Psoas muscle (tissue), 7 donors: ENCODE measurements at regions not wholly inside any gene's neighbourhood (a gene's known extent, or its start where the extent isn't known, plus 50 kb on each side); places are given as distances from the start of the nearest gene placed in this dataset.

ENCODE experiments used
- ATAC-seq, 4 donors: fragments of 200-7000 bp; cut with Tn5 transposase; one replicate each; pipeline ENCODE4 v1.9.1; 2020; ENCODE audit warnings: moderate library complexity in 3 of 4, mild to moderate bottlenecking in 2 of 4
- DNase-seq, 2 donors: peaks; one replicate each; pipeline ENCODE4 v3.0.0-alpha.2; 2020
- H3K27ac ChIP-seq: fragments of 200-600 bp; one replicate; pipeline ENCODE4 v1.8.0; 2022
- H3K27me3 ChIP-seq, 3 donors: fragments of 200-600 bp in 1 of 3; one replicate each; pipeline versions ENCODE4 v1.6.1 to v1.8.0; 2013 to 2022; ENCODE audit warnings: low read length in 2 of 3, mild to moderate bottlenecking in 2 of 3, moderate library complexity in 1 of 3; ENCODE audit not compliant: insufficient read depth in 3 of 3
- H3K36me3 ChIP-seq, 2 donors: fragments of 200-600 bp in 1 of 2; one replicate each; pipeline versions ENCODE4 v1.6.1 to v1.8.0; 2013 to 2022; ENCODE audit warnings: low read depth in 1 of 2, mild to moderate bottlenecking in 1 of 2, moderate library complexity in 1 of 2; ENCODE audit not compliant: insufficient read depth in 1 of 2
- H3K4me1 ChIP-seq: fragments of 200-600 bp; one replicate; pipeline ENCODE4 v1.8.0; 2022
- H3K4me3 ChIP-seq: fragments of 200-600 bp; one replicate; pipeline ENCODE4 v1.8.0; 2022; ENCODE audit warnings: mild to moderate bottlenecking
- H3K9me3 ChIP-seq: fragments of 200-600 bp; one replicate; pipeline ENCODE4 v1.8.0; 2022
- WGBS, 3 donors: extraction: QIAGEN DNeasy Blood & Tissue Kit; methylation state at CpG; one replicate each; pipeline versions ENCODE4 v1.1.6 to v1.1.7; 2013; 5-methylcytosine and 5-hydroxymethylcytosine counted together
- intact Hi-C, 2 donors: fragments of 100-400 bp; cut with DNase I; formaldehyde crosslinking; loops; one replicate each; pipeline versions ENCODE4 v1.11.0 to v1.14.2; 2022
- TF ChIP-seq, protein P1 (sequence below): fragments of 200-600 bp; IDR thresholded peaks from one replicate; pipeline ENCODE4 v1.8.0; 2022; ENCODE audit warnings: antibody characterized with exemption
- donor health status: healthy with polysubstance abuse.
- donor health status: DM: no; HTN: no; CAD: no; lungs with moderate emphysema.
- donor health status: Bipolar disorder and iron deficiency.
- donor health status: healthy.
- donor health status: DM: yes; HTN: yes; CAD: no.
- donor health status: DM: no; HTN: no; CAD: no.
- donor health status: DM: yes; HTN: yes; CAD: no.

DNA sequence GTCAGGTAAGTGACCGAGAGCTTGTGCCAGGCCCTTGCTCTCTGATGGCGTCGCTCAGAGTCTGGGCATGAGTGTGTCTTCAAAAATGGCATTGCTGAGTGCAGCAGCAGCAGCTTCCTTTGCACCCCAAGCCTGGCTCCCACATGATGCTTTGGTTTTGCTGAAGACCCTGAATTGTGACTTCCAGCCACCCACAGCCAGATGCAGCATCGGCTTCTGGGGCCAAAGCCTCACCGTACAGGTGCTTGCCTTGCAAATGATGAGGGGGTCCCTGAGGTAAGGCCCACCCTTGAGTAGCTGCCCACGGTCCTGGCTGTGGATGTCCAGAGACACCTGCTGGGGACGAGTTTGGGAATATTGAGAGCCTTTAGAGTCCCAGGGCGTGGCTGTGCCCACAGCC is 57.9 kb downstream of the JAKMIP3 start:
- Histone ChIP-seq H3K9me3 (no peaks in the 10 kb centered on the region), H3K4me1 (no peaks in the 10 kb centered on the region), H3K4me3 (no peak overlapping the region), H3K27me3 (no peaks in the 10 kb centered on the region), H3K36me3 (no peaks in the 10 kb centered on the region), H3K27ac (no peak overlapping the region)
- intact Hi-C loops = no loop called here
- 84 to 91% (median 86%) methylated on average over 8 of the region's 8 CpGs for WGBS, 3 donors
- no peak for DNase-seq
- TF ChIP-seq, protein P1, sequence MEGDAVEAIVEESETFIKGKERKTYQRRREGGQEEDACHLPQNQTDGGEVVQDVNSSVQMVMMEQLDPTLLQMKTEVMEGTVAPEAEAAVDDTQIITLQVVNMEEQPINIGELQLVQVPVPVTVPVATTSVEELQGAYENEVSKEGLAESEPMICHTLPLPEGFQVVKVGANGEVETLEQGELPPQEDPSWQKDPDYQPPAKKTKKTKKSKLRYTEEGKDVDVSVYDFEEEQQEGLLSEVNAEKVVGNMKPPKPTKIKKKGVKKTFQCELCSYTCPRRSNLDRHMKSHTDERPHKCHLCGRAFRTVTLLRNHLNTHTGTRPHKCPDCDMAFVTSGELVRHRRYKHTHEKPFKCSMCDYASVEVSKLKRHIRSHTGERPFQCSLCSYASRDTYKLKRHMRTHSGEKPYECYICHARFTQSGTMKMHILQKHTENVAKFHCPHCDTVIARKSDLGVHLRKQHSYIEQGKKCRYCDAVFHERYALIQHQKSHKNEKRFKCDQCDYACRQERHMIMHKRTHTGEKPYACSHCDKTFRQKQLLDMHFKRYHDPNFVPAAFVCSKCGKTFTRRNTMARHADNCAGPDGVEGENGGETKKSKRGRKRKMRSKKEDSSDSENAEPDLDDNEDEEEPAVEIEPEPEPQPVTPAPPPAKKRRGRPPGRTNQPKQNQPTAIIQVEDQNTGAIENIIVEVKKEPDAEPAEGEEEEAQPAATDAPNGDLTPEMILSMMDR = no peak
- no peak for ATAC-seq

DNA sequence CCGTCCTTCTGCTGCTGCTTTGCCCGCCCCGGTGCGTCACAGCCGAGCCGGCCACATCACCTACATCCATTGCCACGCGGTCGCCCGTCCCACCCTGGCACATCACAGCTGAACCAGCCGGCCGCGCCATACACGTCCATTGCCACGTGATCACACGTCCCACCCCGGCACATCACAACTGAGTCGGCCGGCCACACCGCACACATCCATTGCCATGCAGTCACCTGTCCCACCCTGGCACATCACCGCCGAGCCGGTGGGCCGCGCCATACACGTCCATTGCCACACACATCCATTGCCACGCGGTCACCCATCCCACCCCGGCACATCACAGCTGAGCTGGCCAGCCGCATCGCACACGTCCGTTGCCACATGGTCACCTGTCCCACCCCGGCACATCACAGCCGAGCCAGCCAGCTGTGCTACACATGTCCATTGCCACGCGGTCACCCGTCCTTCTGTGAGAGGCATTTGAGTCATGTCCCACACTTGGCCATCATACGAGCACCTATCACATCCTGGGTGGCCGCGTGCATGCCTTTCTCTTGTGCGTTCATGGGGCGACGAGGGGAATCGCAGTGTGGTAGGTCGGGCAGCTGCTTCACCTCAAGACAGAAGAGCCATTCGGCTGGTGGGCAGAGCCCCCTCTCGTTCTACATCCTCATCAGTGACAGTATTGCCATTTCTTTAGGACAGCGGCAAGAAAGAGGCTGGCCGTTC is 58.6 kb downstream of the JAKMIP3 start:
- H3K36me3 ChIP-seq = no peaks in the 10 kb centered on the region
- no peak overlapping the region for H3K4me3 ChIP-seq
- DNase-seq (peak; percentile 9 to 45), ATAC-seq (no peak)
- H3K9me3 ChIP-seq = no peaks in the 10 kb centered on the region
- intact Hi-C loops = no loop called here
- H3K4me1 ChIP-seq = no peaks in the 10 kb centered on the region
- no peak overlapping the region for H3K27ac ChIP-seq
- WGBS, 3 donors = 91 to 93% (median 93%) methylated on average over 50 of the region's 50 CpGs
- TF ChIP-seq, protein P1 = no peak
- no peaks in the 10 kb centered on the region for H3K27me3 ChIP-seq

DNA sequence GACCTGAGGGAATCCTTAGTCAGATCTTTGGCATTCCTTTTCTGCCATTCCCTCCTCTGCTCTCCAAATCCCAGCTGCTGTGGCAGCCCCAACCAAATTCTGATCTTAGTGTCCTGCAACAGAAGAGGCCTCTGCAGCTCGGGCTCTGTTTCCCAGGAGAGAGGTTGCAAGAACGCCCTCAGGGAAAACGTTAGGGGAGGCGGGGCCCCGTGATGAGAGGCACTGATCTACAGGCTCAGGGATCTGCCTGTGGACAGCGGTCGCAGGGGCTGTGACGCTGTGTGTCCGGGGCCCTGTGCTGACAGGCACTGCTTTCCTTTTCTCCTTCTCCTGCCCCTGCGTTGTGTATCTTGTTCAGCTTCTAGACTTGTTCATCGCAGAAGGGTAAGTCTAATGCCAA is 57.3 kb upstream of the DPYSL4 start:
- H3K27me3 ChIP-seq = no peaks in the 10 kb centered on the region
- 62 to 71% (median 66%) methylated on average over 11 of the region's 11 CpGs for WGBS, 3 donors
- intact Hi-C loops = no loop called here
- ATAC-seq (no peak), DNase-seq (peak in 1 of 2 donors; percentile 4)
- H3K36me3 ChIP-seq = no peaks in the 10 kb centered on the region
- no peak overlapping the region for H3K4me3 ChIP-seq
- no peaks in the 10 kb centered on the region for H3K4me1 ChIP-seq
- TF ChIP-seq, protein P1 = no peak
- H3K27ac ChIP-seq = no peak overlapping the region
- no peaks in the 10 kb centered on the region for H3K9me3 ChIP-seq

DNA sequence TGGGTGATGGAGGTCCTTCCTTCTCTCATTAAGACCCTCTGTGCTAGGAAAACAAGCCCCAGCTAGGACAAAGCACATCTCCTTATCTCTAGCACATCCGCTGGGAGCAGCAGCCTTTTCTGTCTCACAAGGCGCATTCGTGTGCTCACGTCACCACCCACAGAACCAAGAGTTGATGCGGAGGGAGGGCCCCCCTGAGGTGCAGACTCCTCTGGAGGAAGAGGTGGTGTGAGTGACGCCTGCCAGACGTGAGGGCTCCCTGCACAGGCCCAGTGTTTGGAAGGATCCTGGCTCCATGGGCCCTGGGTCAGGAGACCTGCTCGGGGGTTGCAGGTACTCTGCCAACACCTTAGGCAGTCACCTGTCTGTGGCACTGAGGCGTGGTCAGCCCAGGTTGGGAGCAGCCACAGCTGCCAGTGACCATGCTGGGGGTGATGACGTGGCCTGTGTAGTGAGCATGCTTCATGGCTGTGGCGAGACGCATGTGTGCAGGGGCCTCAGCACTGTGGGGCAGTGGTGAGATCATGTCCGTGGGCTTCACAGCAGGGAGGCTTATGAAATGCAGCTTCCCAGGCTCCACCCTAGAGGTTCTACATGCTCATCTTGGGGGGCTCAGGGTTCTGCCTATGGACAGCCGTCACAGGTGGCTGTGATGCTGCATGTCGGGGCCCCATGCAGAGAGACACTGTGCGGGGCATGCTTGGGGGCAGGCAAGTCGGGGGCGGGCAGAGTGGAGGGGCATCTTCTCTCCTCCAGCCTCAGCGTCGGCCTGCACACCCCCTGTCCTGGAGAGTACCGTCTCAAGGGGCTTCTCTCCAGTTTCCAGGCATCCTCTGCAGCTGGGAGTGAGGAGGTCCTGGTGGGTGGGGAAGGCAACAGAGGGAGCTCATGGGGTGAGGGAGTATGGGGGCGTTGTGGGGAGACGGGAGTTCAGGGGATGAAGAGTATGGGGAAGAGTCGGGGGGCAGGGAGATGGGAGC is 56.2 kb upstream of the DPYSL4 start:
- Histone ChIP-seq H3K27me3 (no peaks in the 10 kb centered on the region), H3K4me1 (no peaks in the 10 kb centered on the region), H3K9me3 (no peaks in the 10 kb centered on the region), H3K36me3 (no peaks in the 10 kb centered on the region), H3K4me3 (no peak overlapping the region), H3K27ac (no peak overlapping the region)
- peak in 1 of 4 donors; percentile 18 for ATAC-seq
- WGBS, 3 donors = 87% methylated on average over 24 of the region's 24 CpGs
- TF ChIP-seq, protein P1 = no peak
- intact Hi-C loops = no loop called here
- DNase-seq = peak; percentile 5 to 42
